B cell (primary cell): ENCODE measurements at regions not wholly inside any gene's neighbourhood (a gene's known extent, or its start where the extent isn't known, plus 50 kb on each side); places are given as distances from the start of the nearest gene placed in this dataset.

Source experiments
- EZH2 ChIP-seq: IDR thresholded peaks from 2 replicates; pipeline ENCODE4 v1.6.1; 2012; ENCODE audit warnings: borderline replicate concordance, low read depth, mild to moderate bottlenecking, moderate library complexity, low read length; ENCODE audit not compliant: insufficient read depth, poor library complexity, severe bottlenecking
- TF ChIP-seq, protein P1 (sequence below): fragments of 200-600 bp; IDR thresholded peaks from one replicate; pipeline ENCODE4 v1.8.0; 2022; ENCODE audit warnings: antibody characterized with exemption, mild to moderate bottlenecking

DNA sequence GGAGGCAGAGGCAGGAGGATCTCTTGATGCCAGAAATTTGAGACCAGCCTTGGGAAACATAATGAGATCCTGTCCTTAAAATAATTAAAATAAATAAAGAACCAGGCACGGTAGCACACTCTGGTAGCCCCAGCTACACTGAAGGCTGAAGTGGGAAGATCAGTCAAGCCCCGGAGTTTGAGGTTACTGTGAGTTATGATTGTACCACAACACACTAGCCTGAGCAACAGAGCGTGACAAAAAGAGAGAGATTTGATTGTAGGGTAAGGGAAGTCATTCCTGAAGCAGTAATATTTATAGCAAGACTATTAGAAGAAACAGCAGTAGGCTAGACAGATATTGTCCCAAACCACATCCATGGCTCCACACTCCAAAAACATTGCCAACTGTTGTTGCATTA lies 1408.4 kb upstream of the TENM4 start:
- TF ChIP-seq, protein P1, sequence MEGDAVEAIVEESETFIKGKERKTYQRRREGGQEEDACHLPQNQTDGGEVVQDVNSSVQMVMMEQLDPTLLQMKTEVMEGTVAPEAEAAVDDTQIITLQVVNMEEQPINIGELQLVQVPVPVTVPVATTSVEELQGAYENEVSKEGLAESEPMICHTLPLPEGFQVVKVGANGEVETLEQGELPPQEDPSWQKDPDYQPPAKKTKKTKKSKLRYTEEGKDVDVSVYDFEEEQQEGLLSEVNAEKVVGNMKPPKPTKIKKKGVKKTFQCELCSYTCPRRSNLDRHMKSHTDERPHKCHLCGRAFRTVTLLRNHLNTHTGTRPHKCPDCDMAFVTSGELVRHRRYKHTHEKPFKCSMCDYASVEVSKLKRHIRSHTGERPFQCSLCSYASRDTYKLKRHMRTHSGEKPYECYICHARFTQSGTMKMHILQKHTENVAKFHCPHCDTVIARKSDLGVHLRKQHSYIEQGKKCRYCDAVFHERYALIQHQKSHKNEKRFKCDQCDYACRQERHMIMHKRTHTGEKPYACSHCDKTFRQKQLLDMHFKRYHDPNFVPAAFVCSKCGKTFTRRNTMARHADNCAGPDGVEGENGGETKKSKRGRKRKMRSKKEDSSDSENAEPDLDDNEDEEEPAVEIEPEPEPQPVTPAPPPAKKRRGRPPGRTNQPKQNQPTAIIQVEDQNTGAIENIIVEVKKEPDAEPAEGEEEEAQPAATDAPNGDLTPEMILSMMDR = no peak
- TF ChIP-seq EZH2 = no peak
